ENCODE measurements at regions not wholly inside any gene's neighbourhood (a gene's known extent, or its start where the extent isn't known, plus 50 kb on each side); places are given as distances from the start of the nearest gene placed in this dataset.
A peak's percentile ranks its signal among the peaks of the same experiment; 100 is the strongest.
"Not testable (repeated sequence)": the region's sequence is repeated elsewhere in the genome, so short reads cannot be mapped to it uniquely, and the experiment has no call there.

- H3K9ac ChIP-seq (ENCODE audit: insufficient read depth in 1 of 2, low read length in 2 of 2); H3K27me3 ChIP-seq (ENCODE audit: control insufficient read depth in 3 of 3, insufficient read depth in 3 of 3, low read length in 2 of 3); DNase-seq; ATAC-seq (ENCODE audit: insufficient read depth, low FRiP score); H3K4me3 ChIP-seq; H3K4me1 ChIP-seq (ENCODE audit: control insufficient read depth in 5 of 5, insufficient read depth in 5 of 5, low read length in 5 of 5); H3K27ac ChIP-seq (ENCODE audit: low read depth in 1 of 2, low read length in 1 of 2); H3K36me3 ChIP-seq (ENCODE audit: control insufficient read depth in 4 of 4, insufficient read depth in 4 of 4, low read length in 4 of 4): not testable (repeated sequence)
- WGBS, 2 donors, result 89% methylated on average over 15 of the region's 15 CpGs
- H3K9me3 ChIP-seq (ENCODE audit: control insufficient read depth in 4 of 4, insufficient read depth in 3 of 4, low read length in 3 of 4), result peaks cover 0 to 31% (median 13%) of the 10 kb centered on the region in 4 donors
Observed at GRCh38 chr1:224012162-224012561, 101.7 kb upstream of the FBXO28 start.

GRCh38 chr1:224011751-224012150 lies 102.2 kb upstream of the FBXO28 start:
- H3K27me3 ChIP-seq (ENCODE audit: control insufficient read depth in 3 of 3, insufficient read depth in 3 of 3, low read length in 2 of 3); H3K4me3 ChIP-seq; H3K4me1 ChIP-seq (ENCODE audit: control insufficient read depth in 5 of 5, insufficient read depth in 5 of 5, low read length in 5 of 5); H3K9ac ChIP-seq (ENCODE audit: insufficient read depth in 1 of 2, low read length in 2 of 2); H3K36me3 ChIP-seq (ENCODE audit: control insufficient read depth in 4 of 4, insufficient read depth in 4 of 4, low read length in 4 of 4); DNase-seq; H3K27ac ChIP-seq (ENCODE audit: low read depth in 1 of 2, low read length in 1 of 2); ATAC-seq (ENCODE audit: insufficient read depth, low FRiP score): not testable (repeated sequence)
- WGBS, 2 donors, result 85 to 87% methylated on average over 7 of the region's 7 CpGs
- H3K9me3 ChIP-seq (ENCODE audit: control insufficient read depth in 4 of 4, insufficient read depth in 3 of 4, low read length in 3 of 4), result peaks cover 0 to 31% (median 13%) of the 10 kb centered on the region in 4 donors

DNA sequence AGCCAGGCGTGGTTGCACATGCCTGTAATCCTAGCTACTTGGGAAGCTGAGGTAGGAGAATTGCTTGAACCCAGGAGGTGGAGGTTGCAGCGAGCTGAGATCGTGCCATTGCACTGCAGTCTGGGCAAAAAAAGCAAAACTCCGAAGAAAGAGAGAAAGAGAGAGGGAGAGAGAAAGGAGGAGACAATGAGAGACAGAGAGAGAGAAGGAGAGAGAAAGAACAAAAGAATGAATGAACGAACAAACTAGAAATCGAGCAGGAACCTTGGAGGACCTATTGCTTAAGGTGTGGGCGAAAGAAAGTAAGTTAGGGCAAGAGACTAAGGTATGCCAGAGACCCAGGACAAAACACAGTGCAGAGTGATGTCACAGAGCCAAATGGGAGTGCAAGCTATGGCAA lies 102.8 kb upstream of the FBXO28 start:
- not testable (repeated sequence) for H3K27ac ChIP-seq (ENCODE audit: low read depth in 1 of 2, low read length in 1 of 2); H3K27me3 ChIP-seq (ENCODE audit: control insufficient read depth in 3 of 3, insufficient read depth in 3 of 3, low read length in 2 of 3); H3K9ac ChIP-seq (ENCODE audit: insufficient read depth in 1 of 2, low read length in 2 of 2); DNase-seq; H3K36me3 ChIP-seq (ENCODE audit: control insufficient read depth in 4 of 4, insufficient read depth in 4 of 4, low read length in 4 of 4); H3K4me3 ChIP-seq; H3K4me1 ChIP-seq (ENCODE audit: control insufficient read depth in 5 of 5, insufficient read depth in 5 of 5, low read length in 5 of 5); ATAC-seq (ENCODE audit: insufficient read depth, low FRiP score)
- H3K9me3 ChIP-seq (ENCODE audit: control insufficient read depth in 4 of 4, insufficient read depth in 3 of 4, low read length in 3 of 4), result peaks cover 0 to 31% (median 13%) of the 10 kb centered on the region in 4 donors
- WGBS, 2 donors, result 97 to 99% methylated on average over 6 to 7 of the region's 7 CpGs

GRCh38 chr1:224005973-224006372 lies 107.9 kb upstream of the FBXO28 start:
- not testable (repeated sequence) for H3K27ac ChIP-seq (ENCODE audit: low read depth in 1 of 2, low read length in 1 of 2); H3K36me3 ChIP-seq (ENCODE audit: control insufficient read depth in 4 of 4, insufficient read depth in 4 of 4, low read length in 4 of 4); ATAC-seq (ENCODE audit: insufficient read depth, low FRiP score); H3K4me1 ChIP-seq (ENCODE audit: control insufficient read depth in 5 of 5, insufficient read depth in 5 of 5, low read length in 5 of 5); H3K4me3 ChIP-seq; H3K9ac ChIP-seq (ENCODE audit: insufficient read depth in 1 of 2, low read length in 2 of 2); DNase-seq; H3K27me3 ChIP-seq (ENCODE audit: control insufficient read depth in 3 of 3, insufficient read depth in 3 of 3, low read length in 2 of 3); H3K9me3 ChIP-seq (ENCODE audit: control insufficient read depth in 4 of 4, insufficient read depth in 3 of 4, low read length in 3 of 4)
- WGBS, 2 donors, result 99% methylated on average over 3 of the region's 3 CpGs

GRCh38 chr1:224004552-224005315 lies 109.2 kb upstream of the FBXO28 start:
- H3K27me3 ChIP-seq (ENCODE audit: control insufficient read depth in 3 of 3, insufficient read depth in 3 of 3, low read length in 2 of 3); H3K9me3 ChIP-seq (ENCODE audit: control insufficient read depth in 4 of 4, insufficient read depth in 3 of 4, low read length in 3 of 4); H3K27ac ChIP-seq (ENCODE audit: low read depth in 1 of 2, low read length in 1 of 2); H3K4me1 ChIP-seq (ENCODE audit: control insufficient read depth in 5 of 5, insufficient read depth in 5 of 5, low read length in 5 of 5); H3K4me3 ChIP-seq; H3K36me3 ChIP-seq (ENCODE audit: control insufficient read depth in 4 of 4, insufficient read depth in 4 of 4, low read length in 4 of 4); H3K9ac ChIP-seq (ENCODE audit: insufficient read depth in 1 of 2, low read length in 2 of 2); ATAC-seq (ENCODE audit: insufficient read depth, low FRiP score): not testable (repeated sequence)
- 80 to 83% methylated on average over 4 of the region's 4 CpGs for WGBS, 2 donors
- peak; percentile 14 to 47 (median 25) for DNase-seq
- TF ChIP-seq CTCF (IDR thresholded peaks at IDR 0.05; ENCODE audit: control extremely low read depth, extremely low read depth), result peak; percentile 7

GRCh38 chr1:224003896-224004295 lies 110.0 kb upstream of the FBXO28 start:
- H3K27ac ChIP-seq (ENCODE audit: low read depth in 1 of 2, low read length in 1 of 2); H3K4me3 ChIP-seq; H3K9me3 ChIP-seq (ENCODE audit: control insufficient read depth in 4 of 4, insufficient read depth in 3 of 4, low read length in 3 of 4); H3K36me3 ChIP-seq (ENCODE audit: control insufficient read depth in 4 of 4, insufficient read depth in 4 of 4, low read length in 4 of 4); H3K9ac ChIP-seq (ENCODE audit: insufficient read depth in 1 of 2, low read length in 2 of 2); H3K27me3 ChIP-seq (ENCODE audit: control insufficient read depth in 3 of 3, insufficient read depth in 3 of 3, low read length in 2 of 3); ATAC-seq (ENCODE audit: insufficient read depth, low FRiP score); H3K4me1 ChIP-seq (ENCODE audit: control insufficient read depth in 5 of 5, insufficient read depth in 5 of 5, low read length in 5 of 5); DNase-seq: not testable (repeated sequence)
- 0% methylated on average over 1 of the region's 1 CpG for WGBS, 2 donors

DNA sequence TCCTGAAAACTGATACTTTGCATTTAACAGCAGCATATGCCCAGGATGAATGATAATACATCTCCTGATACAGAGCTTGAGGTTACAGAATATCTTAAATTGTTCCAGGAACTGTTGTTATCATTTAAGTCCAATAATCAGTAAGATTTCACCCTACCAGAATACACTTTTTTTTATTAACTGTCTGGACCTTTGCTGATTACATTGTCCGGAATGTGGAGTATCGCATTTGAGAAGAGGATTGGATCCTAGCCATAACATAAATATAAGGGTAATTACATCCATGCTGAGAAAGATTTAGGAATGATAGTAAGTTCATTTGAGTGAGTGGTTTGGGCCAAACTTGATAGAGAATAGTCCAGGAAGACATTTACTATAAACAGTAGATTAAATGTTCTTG lies 112.2 kb upstream of the FBXO28 start:
- not testable (repeated sequence) for H3K4me1 ChIP-seq (ENCODE audit: control insufficient read depth in 5 of 5, insufficient read depth in 5 of 5, low read length in 5 of 5); H3K27ac ChIP-seq (ENCODE audit: low read depth in 1 of 2, low read length in 1 of 2); H3K27me3 ChIP-seq (ENCODE audit: control insufficient read depth in 3 of 3, insufficient read depth in 3 of 3, low read length in 2 of 3); H3K9me3 ChIP-seq (ENCODE audit: control insufficient read depth in 4 of 4, insufficient read depth in 3 of 4, low read length in 3 of 4); H3K36me3 ChIP-seq (ENCODE audit: control insufficient read depth in 4 of 4, insufficient read depth in 4 of 4, low read length in 4 of 4); DNase-seq; H3K4me3 ChIP-seq; ATAC-seq (ENCODE audit: insufficient read depth, low FRiP score); H3K9ac ChIP-seq (ENCODE audit: insufficient read depth in 1 of 2, low read length in 2 of 2)
- 56 to 79% methylated on average over 2 of the region's 2 CpGs for WGBS, 2 donors

All from lung (tissue), 11 donors.